ENCODE measurements at regions not wholly inside any gene's neighbourhood (a gene's known extent, or its start where the extent isn't known, plus 50 kb on each side); places are given as distances from the start of the nearest gene placed in this dataset.

DNA sequence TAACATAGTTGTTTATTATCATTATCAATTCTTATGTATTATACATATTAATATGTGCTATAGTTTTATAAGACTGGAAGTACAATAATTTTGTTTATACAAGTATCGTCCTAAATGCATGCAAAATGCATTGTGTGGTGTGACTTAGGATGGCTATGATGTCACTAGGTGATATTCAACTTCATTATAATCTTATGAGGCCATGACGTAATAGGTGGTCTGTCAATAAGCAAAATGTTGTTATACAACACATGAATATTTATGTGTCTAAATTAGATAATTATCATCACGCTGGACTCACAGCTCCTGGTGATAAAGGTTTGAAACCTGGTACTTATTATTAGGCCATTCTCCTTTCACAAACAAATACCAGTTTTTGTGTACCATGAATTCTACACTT lies 104.4 kb upstream of the NYAP2 start:
- TF ChIP-seq POLR2A (IDR thresholded peaks at IDR 0.05; ENCODE audit: low read length), result no peak
- no peak for TF ChIP-seq GATA1 (IDR thresholded peaks at IDR 0.05; ENCODE audit: low read depth, low read length)
